ENCODE measurements at regions not wholly inside any gene's neighbourhood (a gene's known extent, or its start where the extent isn't known, plus 50 kb on each side); places are given as distances from the start of the nearest gene placed in this dataset.

DNA sequence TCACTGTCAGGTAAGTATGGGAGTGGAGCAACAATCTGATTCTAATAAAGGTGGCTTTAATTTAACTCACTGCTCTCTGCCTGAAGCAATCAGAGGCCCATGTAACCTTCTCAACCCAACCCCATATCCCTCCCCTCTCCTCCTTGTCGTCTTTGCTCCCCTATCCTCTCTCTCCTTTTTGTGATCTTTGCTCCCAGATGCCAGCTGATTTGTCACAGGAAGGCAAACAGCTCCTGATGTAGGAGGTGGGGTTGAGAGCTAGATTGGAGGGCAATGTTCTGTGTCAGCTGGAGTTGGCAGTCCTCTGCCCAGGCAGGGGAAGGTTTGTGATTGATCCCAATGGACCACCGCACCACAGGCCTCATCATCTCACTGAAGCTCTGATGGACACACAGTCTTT, 101.4 kb upstream of the PIK3CG start:
- Histone ChIP-seq H3K36me3 (ENCODE audit: control insufficient read depth, low read length) (no peaks in the 10 kb centered on the region), H3F3A (ENCODE audit: control insufficient read depth, insufficient read depth) (no peaks in the 10 kb centered on the region), H3K9me3 (ENCODE audit: control insufficient read depth, insufficient read depth, low read length) (no peaks in the 10 kb centered on the region), H3K4me3 (ENCODE audit: low read length) (no peak overlapping the region), H3K27ac (ENCODE audit: low read depth, low read length) (no peak overlapping the region), H3K79me2 (ENCODE audit: control insufficient read depth, low read length) (no peaks in the 10 kb centered on the region), H3K4me2 (ENCODE audit: low read length) (no peak overlapping the region), H3K27me3 (ENCODE audit: control insufficient read depth, low read length) (no peaks in the 10 kb centered on the region), H3K4me1 (ENCODE audit: control insufficient read depth, low read length) (peaks cover 14% of the 10 kb centered on the region), H3K9me2 (replicated peaks; ENCODE audit: control insufficient read depth, low read length) (no peaks in the 10 kb centered on the region), H4K20me1 (ENCODE audit: control insufficient read depth, insufficient read depth, low read depth, low read length) (no peaks in the 10 kb centered on the region)
- no peak for TF ChIP-seq EZH2phosphoT487 (IDR thresholded peaks at IDR 0.05; ENCODE audit: borderline replicate concordance, low read length)
- TF ChIP-seq, protein P1, sequence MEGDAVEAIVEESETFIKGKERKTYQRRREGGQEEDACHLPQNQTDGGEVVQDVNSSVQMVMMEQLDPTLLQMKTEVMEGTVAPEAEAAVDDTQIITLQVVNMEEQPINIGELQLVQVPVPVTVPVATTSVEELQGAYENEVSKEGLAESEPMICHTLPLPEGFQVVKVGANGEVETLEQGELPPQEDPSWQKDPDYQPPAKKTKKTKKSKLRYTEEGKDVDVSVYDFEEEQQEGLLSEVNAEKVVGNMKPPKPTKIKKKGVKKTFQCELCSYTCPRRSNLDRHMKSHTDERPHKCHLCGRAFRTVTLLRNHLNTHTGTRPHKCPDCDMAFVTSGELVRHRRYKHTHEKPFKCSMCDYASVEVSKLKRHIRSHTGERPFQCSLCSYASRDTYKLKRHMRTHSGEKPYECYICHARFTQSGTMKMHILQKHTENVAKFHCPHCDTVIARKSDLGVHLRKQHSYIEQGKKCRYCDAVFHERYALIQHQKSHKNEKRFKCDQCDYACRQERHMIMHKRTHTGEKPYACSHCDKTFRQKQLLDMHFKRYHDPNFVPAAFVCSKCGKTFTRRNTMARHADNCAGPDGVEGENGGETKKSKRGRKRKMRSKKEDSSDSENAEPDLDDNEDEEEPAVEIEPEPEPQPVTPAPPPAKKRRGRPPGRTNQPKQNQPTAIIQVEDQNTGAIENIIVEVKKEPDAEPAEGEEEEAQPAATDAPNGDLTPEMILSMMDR (IDR thresholded peaks at IDR 0.05; ENCODE audit: low read depth, low read length, poor library complexity, severe bottlenecking) = no peak

DNA sequence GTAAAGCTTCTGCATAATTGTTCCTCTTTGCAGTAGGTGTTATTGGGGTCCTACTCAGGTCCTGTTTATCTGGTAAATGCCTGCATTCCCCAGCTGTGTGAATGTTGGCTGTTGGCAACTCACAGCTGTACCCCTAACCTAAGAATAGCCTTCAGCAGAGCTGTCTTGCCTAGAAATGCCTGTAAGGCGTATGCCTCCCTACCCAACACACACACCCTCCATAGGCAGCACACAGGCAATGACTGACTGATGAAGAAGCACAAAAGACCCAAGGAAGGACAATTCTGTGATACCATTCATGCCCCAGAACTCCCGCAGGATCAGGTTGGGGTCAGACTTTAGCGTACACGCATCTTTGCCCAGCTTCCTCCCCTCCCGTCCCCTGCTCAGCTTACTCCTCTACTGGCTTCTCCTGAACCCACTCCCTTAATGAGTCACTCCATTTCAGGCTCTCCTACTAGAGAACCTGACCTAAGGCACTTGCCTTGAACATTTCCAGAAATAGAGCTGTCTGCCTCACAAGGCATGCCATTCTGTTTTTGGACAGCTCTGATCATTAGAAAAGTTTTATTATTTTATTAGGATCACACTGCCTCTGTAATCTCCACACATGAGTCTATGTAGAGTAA, 99.2 kb upstream of the PIK3CG start:
- Histone ChIP-seq H3F3A (ENCODE audit: control insufficient read depth, insufficient read depth) (no peaks in the 10 kb centered on the region), H3K36me3 (ENCODE audit: control insufficient read depth, low read length) (no peaks in the 10 kb centered on the region), H3K79me2 (ENCODE audit: control insufficient read depth, low read length) (no peaks in the 10 kb centered on the region), H3K9me2 (replicated peaks; ENCODE audit: control insufficient read depth, low read length) (no peaks in the 10 kb centered on the region), H4K20me1 (ENCODE audit: control insufficient read depth, insufficient read depth, low read depth, low read length) (no peaks in the 10 kb centered on the region), H3K9me3 (ENCODE audit: control insufficient read depth, insufficient read depth, low read length) (no peaks in the 10 kb centered on the region), H3K4me3 (ENCODE audit: low read length) (no peak overlapping the region), H3K4me2 (ENCODE audit: low read length) (no peak overlapping the region), H3K27ac (ENCODE audit: low read depth, low read length) (no peak overlapping the region), H3K27me3 (ENCODE audit: control insufficient read depth, low read length) (no peaks in the 10 kb centered on the region), H3K4me1 (ENCODE audit: control insufficient read depth, low read length) (peaks cover 14% of the 10 kb centered on the region)
- TF ChIP-seq, protein P1 (IDR thresholded peaks at IDR 0.05; ENCODE audit: low read depth, low read length, poor library complexity, severe bottlenecking) = no peak
- no peak for TF ChIP-seq EZH2phosphoT487 (IDR thresholded peaks at IDR 0.05; ENCODE audit: borderline replicate concordance, low read length)

DNA sequence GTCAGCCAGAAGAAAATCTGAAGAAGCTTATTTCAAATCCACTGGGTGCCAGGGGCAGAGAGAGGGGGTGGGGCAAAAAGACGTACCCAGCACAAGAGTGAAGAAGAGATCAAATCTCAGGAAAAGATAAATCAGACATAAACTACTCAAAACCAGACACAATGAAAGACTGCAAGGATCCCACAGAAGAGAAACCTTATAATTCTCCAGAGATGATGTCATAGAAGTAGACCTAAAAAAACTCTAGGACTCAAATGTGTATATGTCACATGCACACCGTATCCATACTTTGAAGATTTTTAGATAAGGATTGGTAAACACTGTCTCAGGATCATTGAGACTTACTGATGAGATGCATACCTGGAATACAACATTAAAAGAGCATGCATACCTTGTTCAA, 98.5 kb upstream of the PIK3CG start:
- Histone ChIP-seq H3K36me3 (ENCODE audit: control insufficient read depth, low read length) (no peaks in the 10 kb centered on the region), H3K9me2 (replicated peaks; ENCODE audit: control insufficient read depth, low read length) (no peaks in the 10 kb centered on the region), H3K9me3 (ENCODE audit: control insufficient read depth, insufficient read depth, low read length) (no peaks in the 10 kb centered on the region), H3K4me2 (ENCODE audit: low read length) (no peak overlapping the region), H3K27ac (ENCODE audit: low read depth, low read length) (no peak overlapping the region), H3K79me2 (ENCODE audit: control insufficient read depth, low read length) (no peaks in the 10 kb centered on the region), H3F3A (ENCODE audit: control insufficient read depth, insufficient read depth) (no peaks in the 10 kb centered on the region), H3K4me3 (ENCODE audit: low read length) (no peak overlapping the region), H4K20me1 (ENCODE audit: control insufficient read depth, insufficient read depth, low read depth, low read length) (no peaks in the 10 kb centered on the region), H3K27me3 (ENCODE audit: control insufficient read depth, low read length) (no peaks in the 10 kb centered on the region), H3K4me1 (ENCODE audit: control insufficient read depth, low read length) (peaks cover 14% of the 10 kb centered on the region)
- TF ChIP-seq, protein P1 (IDR thresholded peaks at IDR 0.05; ENCODE audit: low read depth, low read length, poor library complexity, severe bottlenecking) = no peak
- TF ChIP-seq EZH2phosphoT487 (IDR thresholded peaks at IDR 0.05; ENCODE audit: borderline replicate concordance, low read length) = no peak

Measured in DOHH2 (cell line).